Natural killer cell (primary cell): ENCODE measurements at regions not wholly inside any gene's neighbourhood (a gene's known extent, or its start where the extent isn't known, plus 50 kb on each side); places are given as distances from the start of the nearest gene placed in this dataset.
"Not testable (repeated sequence)": the region's sequence is repeated elsewhere in the genome, so short reads cannot be mapped to it uniquely, and the experiment has no call there.

Source experiments
- ATAC-seq, 3 donors: fragments of 150-1000 bp in 2 of 3; fragments of 200-7000 bp in 1 of 3; cut with Tn5 transposase; 1 replicate in 1 of 3; 2 replicates in 2 of 3; pipeline ENCODE4 v1.10.0; 2021; ENCODE audit warnings: mild to moderate bottlenecking in 2 of 3, moderate library complexity in 2 of 3
- DNase-seq, 2 donors: peaks; one replicate each; pipeline versions ENCODE4 v3.0.0 to v3.0.0-alpha.2; 2013 to 2021; ENCODE audit warnings: mixed read lengths in 1 of 2
- H3K27ac ChIP-seq: one replicate; pipeline ENCODE4 v1.5.1; 2013; ENCODE audit warnings: mild to moderate bottlenecking, low read length
- H3K27me3 ChIP-seq: one replicate; pipeline ENCODE4 v1.6.1; 2013; ENCODE audit warnings: low read length; ENCODE audit not compliant: control insufficient read depth, insufficient read depth
- H3K36me3 ChIP-seq: one replicate; pipeline ENCODE4 v1.6.1; 2013; ENCODE audit warnings: low read length; ENCODE audit not compliant: control insufficient read depth, insufficient read depth
- H3K4me1 ChIP-seq: one replicate; pipeline ENCODE4 v1.6.1; 2013; ENCODE audit warnings: low read length; ENCODE audit not compliant: control insufficient read depth, insufficient read depth
- H3K4me3 ChIP-seq: one replicate; pipeline ENCODE4 v1.5.1; 2013; ENCODE audit warnings: low read length
- H3K9me3 ChIP-seq: one replicate; pipeline ENCODE4 v1.6.1; 2013; ENCODE audit warnings: low read length; ENCODE audit not compliant: control insufficient read depth, insufficient read depth
- H3K27ac Mint-ChIP-seq, 2 donors: one replicate each; pipeline ENCODE4 v1.8.0; 2022; ENCODE audit warnings: mild to moderate bottlenecking in 2 of 2, mixed read lengths in 2 of 2, moderate library complexity in 1 of 2
- H3K27me3 Mint-ChIP-seq, 2 donors: one replicate each; pipeline ENCODE4 v1.8.0; 2022; ENCODE audit warnings: low read depth in 2 of 2, mixed read lengths in 2 of 2
- H3K36me3 Mint-ChIP-seq: one replicate; pipeline ENCODE4 v1.8.0; 2022; ENCODE audit warnings: mixed read lengths
- H3K4me1 Mint-ChIP-seq, 2 donors: one replicate each; pipeline ENCODE4 v1.8.0; 2022; ENCODE audit warnings: mixed read lengths in 2 of 2
- H3K4me3 Mint-ChIP-seq: one replicate; pipeline ENCODE4 v1.8.0; 2022; ENCODE audit warnings: mild to moderate bottlenecking, moderate library complexity, mixed read lengths
- H3K9me3 Mint-ChIP-seq, 2 donors: one replicate each; pipeline ENCODE4 v1.8.0; 2022; ENCODE audit warnings: mixed read lengths in 2 of 2
- WGBS: methylation state at CpG from one replicate; pipeline ENCODE4 v1.1.7; 2013; ENCODE audit warnings: missing lambda C conversion rate; ENCODE audit not compliant: insufficient coverage; 5-methylcytosine and 5-hydroxymethylcytosine counted together
- intact Hi-C: fragments of 100-400 bp; cut with micrococcal nuclease; formaldehyde crosslinking; loops from one replicate; pipeline ENCODE4 v1.14.2; 2022
- TF ChIP-seq, protein P1 (sequence below): fragments of 200-600 bp; IDR thresholded peaks from one replicate; pipeline ENCODE4 v1.8.0; 2022; ENCODE audit warnings: antibody characterized with exemption

DNA sequence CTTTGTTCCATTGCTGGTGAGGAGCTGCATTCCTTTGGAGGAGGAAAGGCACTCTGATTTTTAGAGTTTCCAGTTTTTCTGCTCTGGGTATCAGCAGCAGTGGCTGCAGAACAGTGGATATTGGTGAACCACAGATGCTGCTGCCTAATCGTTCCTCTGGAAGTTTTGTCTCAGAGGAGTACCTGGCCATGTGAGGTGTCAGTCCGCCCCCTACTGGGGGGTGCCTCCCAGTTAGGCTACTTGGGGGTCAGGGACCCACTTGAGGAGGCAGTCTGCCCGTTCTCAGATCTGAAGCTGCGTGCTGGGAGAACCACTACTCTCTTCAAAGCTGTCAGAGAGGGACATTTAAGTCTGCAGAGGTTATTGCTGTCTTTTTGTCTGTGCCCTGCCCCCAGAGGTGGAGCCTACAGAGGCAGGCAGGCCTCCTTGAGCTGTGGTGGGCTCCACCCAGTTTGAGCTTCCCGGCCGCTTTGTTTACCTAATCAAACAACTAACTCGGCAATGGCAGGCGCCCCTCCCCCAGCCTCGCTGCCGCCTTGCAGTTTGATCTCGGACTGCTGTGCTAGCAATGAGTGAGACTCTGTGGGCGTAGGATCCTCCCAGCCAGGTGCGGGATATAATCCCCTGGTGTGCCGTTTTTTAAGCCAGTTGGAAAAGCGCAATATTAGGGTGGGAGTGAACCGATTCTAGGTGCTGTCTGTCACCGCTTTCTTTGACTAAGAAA is 467.3 kb upstream of the TBL1XR1 start:
- H3K4me1 ChIP-seq, H3K9me3 ChIP-seq, H3K36me3 Mint-ChIP-seq, DNase-seq, H3K9me3 Mint-ChIP-seq, H3K27me3 Mint-ChIP-seq, H3K4me3 ChIP-seq, H3K27me3 ChIP-seq, H3K4me3 Mint-ChIP-seq, H3K27ac Mint-ChIP-seq, H3K27ac ChIP-seq, H3K36me3 ChIP-seq, ATAC-seq, intact Hi-C loops: not testable (repeated sequence)
- TF ChIP-seq, protein P1, sequence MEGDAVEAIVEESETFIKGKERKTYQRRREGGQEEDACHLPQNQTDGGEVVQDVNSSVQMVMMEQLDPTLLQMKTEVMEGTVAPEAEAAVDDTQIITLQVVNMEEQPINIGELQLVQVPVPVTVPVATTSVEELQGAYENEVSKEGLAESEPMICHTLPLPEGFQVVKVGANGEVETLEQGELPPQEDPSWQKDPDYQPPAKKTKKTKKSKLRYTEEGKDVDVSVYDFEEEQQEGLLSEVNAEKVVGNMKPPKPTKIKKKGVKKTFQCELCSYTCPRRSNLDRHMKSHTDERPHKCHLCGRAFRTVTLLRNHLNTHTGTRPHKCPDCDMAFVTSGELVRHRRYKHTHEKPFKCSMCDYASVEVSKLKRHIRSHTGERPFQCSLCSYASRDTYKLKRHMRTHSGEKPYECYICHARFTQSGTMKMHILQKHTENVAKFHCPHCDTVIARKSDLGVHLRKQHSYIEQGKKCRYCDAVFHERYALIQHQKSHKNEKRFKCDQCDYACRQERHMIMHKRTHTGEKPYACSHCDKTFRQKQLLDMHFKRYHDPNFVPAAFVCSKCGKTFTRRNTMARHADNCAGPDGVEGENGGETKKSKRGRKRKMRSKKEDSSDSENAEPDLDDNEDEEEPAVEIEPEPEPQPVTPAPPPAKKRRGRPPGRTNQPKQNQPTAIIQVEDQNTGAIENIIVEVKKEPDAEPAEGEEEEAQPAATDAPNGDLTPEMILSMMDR, result peak; percentile 19
- 88% methylated on average over 15 of the region's 17 CpGs for WGBS
- H3K4me1 Mint-ChIP-seq, result peaks cover 0 to 17% of the 10 kb centered on the region in 2 donors

DNA sequence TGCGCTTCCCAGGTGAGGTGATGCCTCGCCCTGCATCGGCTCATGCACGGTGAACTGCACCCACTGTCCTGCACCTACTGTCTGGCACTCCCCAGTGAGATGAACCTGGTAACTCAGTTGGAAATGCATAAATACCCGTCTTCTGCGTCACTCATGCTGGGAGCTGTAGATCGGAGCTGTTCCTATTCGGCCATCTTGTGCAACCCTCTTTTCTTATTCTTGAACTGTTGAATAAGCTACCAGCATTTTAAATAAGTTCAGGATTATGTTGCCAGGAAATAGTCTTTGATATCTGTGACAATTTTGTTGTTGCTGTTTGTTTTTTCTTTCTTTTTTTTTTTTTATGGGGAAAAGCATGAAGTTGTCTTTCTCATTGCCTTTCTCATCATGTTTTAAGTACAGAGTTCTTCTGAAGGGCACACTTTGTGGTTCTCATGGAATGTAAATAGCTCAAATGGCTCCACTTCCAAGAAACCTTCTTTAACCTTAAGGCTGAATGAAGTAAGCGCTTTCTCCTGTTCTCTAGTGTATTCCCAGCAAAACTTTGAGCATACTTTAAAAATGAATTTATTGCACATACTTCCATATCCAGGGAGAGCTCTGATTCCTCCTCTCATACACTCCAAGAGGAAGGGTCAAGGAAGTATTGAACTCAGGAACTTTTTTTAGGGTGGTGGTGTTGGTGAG is 468.0 kb upstream of the TBL1XR1 start:
- TF ChIP-seq, protein P1, result no peak
- H3K27ac Mint-ChIP-seq, result no peak overlapping the region
- no peaks in the 10 kb centered on the region for H3K36me3 Mint-ChIP-seq
- ATAC-seq, result no peak
- Histone ChIP-seq H3K4me3 (no peak overlapping the region), H3K27me3 (no peaks in the 10 kb centered on the region), H3K9me3 (no peaks in the 10 kb centered on the region), H3K36me3 (no peaks in the 10 kb centered on the region), H3K4me1 (no peaks in the 10 kb centered on the region), H3K27ac (no peak overlapping the region)
- H3K9me3 Mint-ChIP-seq, result no peaks in the 10 kb centered on the region
- whole genome bisulfite sequencing, result 97% methylated on average over 9 of the region's 9 CpGs
- intact Hi-C loops, result no loop called here
- no peak for DNase-seq
- no peak overlapping the region for H3K4me3 Mint-ChIP-seq
- peaks cover 0 to 17% of the 10 kb centered on the region in 2 donors for H3K4me1 Mint-ChIP-seq
- peaks cover 0 to 2% of the 10 kb centered on the region in 2 donors for H3K27me3 Mint-ChIP-seq

DNA sequence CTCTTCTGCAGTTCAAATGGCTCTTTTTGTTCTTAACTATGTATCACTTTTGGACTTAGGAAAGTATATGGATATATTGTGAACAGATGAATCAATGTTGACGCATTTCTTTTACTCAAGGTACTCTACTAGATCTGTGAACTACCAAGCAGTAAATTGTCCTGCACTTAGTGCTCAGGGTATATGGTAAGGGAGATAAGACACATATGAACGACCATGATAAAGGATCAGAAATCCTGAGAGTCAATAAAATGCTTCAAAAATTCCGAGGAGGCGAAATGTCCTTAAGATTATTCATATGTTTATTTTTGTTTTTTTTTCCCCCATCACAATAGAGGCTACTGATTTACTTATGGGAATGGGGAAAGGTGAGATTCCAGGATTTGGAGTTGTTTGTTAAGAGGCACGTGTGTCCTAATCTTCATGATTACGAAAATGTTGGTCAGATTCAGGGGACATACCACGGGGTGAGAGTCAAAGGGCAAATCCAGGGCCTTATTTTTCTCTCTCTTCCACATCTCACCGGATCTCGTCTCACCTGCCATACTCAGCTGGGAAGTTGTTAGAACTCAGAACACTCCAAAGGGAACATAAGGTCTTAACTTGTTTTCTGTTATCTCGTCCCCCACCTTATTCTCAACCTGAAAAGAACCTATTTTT is 475.1 kb upstream of the TBL1XR1 start:
- intact Hi-C loops, result no loop called here
- Mint-ChIP-seq H3K4me1 (peaks cover 0 to 4% of the 10 kb centered on the region in 2 donors), H3K27ac (no peak overlapping the region), H3K9me3 (no peaks in the 10 kb centered on the region), H3K4me3 (no peak overlapping the region), H3K27me3 (peaks cover 0 to 2% of the 10 kb centered on the region in 2 donors), H3K36me3 (no peaks in the 10 kb centered on the region)
- no peaks in the 10 kb centered on the region for H3K4me1 ChIP-seq
- WGBS, result 94% methylated on average over 7 of the region's 10 CpGs
- no peaks in the 10 kb centered on the region for H3K9me3 ChIP-seq
- ATAC-seq, result no peak
- H3K27me3 ChIP-seq, result no peaks in the 10 kb centered on the region
- DNase-seq, result no peak
- no peak overlapping the region for H3K4me3 ChIP-seq
- no peak overlapping the region for H3K27ac ChIP-seq
- TF ChIP-seq, protein P1, result no peak
- no peaks in the 10 kb centered on the region for H3K36me3 ChIP-seq
